Right lobe of liver (tissue), 6 donors: ENCODE measurements at regions not wholly inside any gene's neighbourhood (a gene's known extent, or its start where the extent isn't known, plus 50 kb on each side); places are given as distances from the start of the nearest gene placed in this dataset.

Experiments used
- ATAC-seq, 4 donors: fragments of 200-7000 bp; cut with Tn5 transposase; one replicate each; pipeline ENCODE4 v1.9.1; 2020; ENCODE audit warnings: mild to moderate bottlenecking in 4 of 4, moderate library complexity in 4 of 4
- DNase-seq, 3 donors: peaks; one replicate each; pipeline ENCODE4 v3.0.0-alpha.2; 2020
- H3K27ac ChIP-seq, 3 donors: fragments of 200-600 bp; one replicate each; pipeline ENCODE4 v1.8.0; 2022
- H3K27me3 ChIP-seq, 2 donors: fragments of 200-600 bp; one replicate each; pipeline ENCODE4 v1.8.0; 2022
- H3K36me3 ChIP-seq, 4 donors: fragments of 200-600 bp; sonication (generic) in 1 of 4; one replicate each; pipeline versions ENCODE4 v1.5.1 to v1.8.0; 2017 to 2022; ENCODE audit warnings: control low read depth in 1 of 4
- H3K4me1 ChIP-seq, 4 donors: fragments of 200-600 bp; sonication (generic) in 1 of 4; one replicate each; pipeline versions ENCODE4 v1.5.1 to v1.8.0; 2017 to 2022; ENCODE audit warnings: control low read depth in 1 of 4
- H3K4me3 ChIP-seq, 3 donors: fragments of 200-600 bp; one replicate each; pipeline ENCODE4 v1.8.0; 2022
- H3K9me3 ChIP-seq, 4 donors: fragments of 200-600 bp; sonication (generic) in 1 of 4; one replicate each; pipeline versions ENCODE4 v1.5.1 to v1.8.0; 2017 to 2022; ENCODE audit warnings: control low read depth in 1 of 4
- POLR2A ChIP-seq: fragments of 450-650 bp; IDR thresholded peaks from one replicate; pipeline ENCODE4 v1.6.1; 2017; ENCODE audit warnings: antibody characterized with exemption, mild to moderate bottlenecking
- WGBS: methylation state at CpG from one replicate; pipeline ENCODE4 v1.1.6; 2018; ENCODE audit warnings: low coverage, low lambda C conversion rate; ENCODE audit not compliant: insufficient coverage; ENCODE audit errors: missing lambda C conversion rate; 5-methylcytosine and 5-hydroxymethylcytosine counted together
- intact Hi-C, 2 donors: fragments of 100-400 bp; cut with DNase I; formaldehyde crosslinking; loops; one replicate each; pipeline versions ENCODE4 v1.11.2 to v1.14.1; 2022
- TF ChIP-seq, protein P1 (sequence below), 4 donors: fragments of 200-600 bp in 3 of 4; fragments of 450-650 bp in 1 of 4; IDR thresholded peaks; one replicate each; pipeline versions ENCODE4 v1.5.1 to v1.8.0; 2016 to 2022; ENCODE audit warnings: antibody characterized with exemption in 4 of 4, mild to moderate bottlenecking in 2 of 4
- donor health status: DM: no; HTN: yes; CAD: no.
- donor health status: DM: no; HTN: no; CAD: no.
- donor health status: DM: no; HTN: no; CAD: no.
- donor health status: DM: no; HTN: yes; CAD: no.
- donor health status: DM: no; HTN: yes; CAD: no.

GRCh38 chr11:104672897-104673296 is 225.4 kb downstream of the CASP12 start:
- Histone ChIP-seq H3K27ac (no peak overlapping the region), H3K27me3 (no peaks in the 10 kb centered on the region), H3K36me3 (no peaks in the 10 kb centered on the region), H3K9me3 (no peaks in the 10 kb centered on the region), H3K4me1 (no peaks in the 10 kb centered on the region), H3K4me3 (no peak overlapping the region)
- no peak for ATAC-seq
- intact Hi-C loops = no loop called here
- TF ChIP-seq POLR2A = no peak
- TF ChIP-seq, protein P1, sequence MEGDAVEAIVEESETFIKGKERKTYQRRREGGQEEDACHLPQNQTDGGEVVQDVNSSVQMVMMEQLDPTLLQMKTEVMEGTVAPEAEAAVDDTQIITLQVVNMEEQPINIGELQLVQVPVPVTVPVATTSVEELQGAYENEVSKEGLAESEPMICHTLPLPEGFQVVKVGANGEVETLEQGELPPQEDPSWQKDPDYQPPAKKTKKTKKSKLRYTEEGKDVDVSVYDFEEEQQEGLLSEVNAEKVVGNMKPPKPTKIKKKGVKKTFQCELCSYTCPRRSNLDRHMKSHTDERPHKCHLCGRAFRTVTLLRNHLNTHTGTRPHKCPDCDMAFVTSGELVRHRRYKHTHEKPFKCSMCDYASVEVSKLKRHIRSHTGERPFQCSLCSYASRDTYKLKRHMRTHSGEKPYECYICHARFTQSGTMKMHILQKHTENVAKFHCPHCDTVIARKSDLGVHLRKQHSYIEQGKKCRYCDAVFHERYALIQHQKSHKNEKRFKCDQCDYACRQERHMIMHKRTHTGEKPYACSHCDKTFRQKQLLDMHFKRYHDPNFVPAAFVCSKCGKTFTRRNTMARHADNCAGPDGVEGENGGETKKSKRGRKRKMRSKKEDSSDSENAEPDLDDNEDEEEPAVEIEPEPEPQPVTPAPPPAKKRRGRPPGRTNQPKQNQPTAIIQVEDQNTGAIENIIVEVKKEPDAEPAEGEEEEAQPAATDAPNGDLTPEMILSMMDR (IDR thresholded peaks at IDR 0.05) = no peak
- DNase-seq = no peak

GRCh38 chr11:104668797-104669463 is 229.3 kb downstream of the CASP12 start:
- no peaks in the 10 kb centered on the region for H3K4me1 ChIP-seq
- TF ChIP-seq, protein P1 (IDR thresholded peaks at IDR 0.05) = no peak
- no peak for TF ChIP-seq POLR2A
- DNase-seq (no peak), ATAC-seq (no peak)
- no peaks in the 10 kb centered on the region for H3K27me3 ChIP-seq
- 57% methylated on average over 5 of the region's 5 CpGs for WGBS
- intact Hi-C loops = no loop called here
- H3K9me3 ChIP-seq = no peaks in the 10 kb centered on the region
- no peak overlapping the region for H3K27ac ChIP-seq
- H3K36me3 ChIP-seq = no peaks in the 10 kb centered on the region
- H3K4me3 ChIP-seq = no peak overlapping the region

GRCh38 chr11:104666624-104667023 is 231.6 kb downstream of the CASP12 start:
- TF ChIP-seq, protein P1 (IDR thresholded peaks at IDR 0.05) = no peak
- no peak for TF ChIP-seq POLR2A
- WGBS = 38% methylated on average over 2 of the region's 2 CpGs
- no peaks in the 10 kb centered on the region for H3K27me3 ChIP-seq
- H3K4me1 ChIP-seq = no peaks in the 10 kb centered on the region
- DNase-seq (no peak), ATAC-seq (no peak)
- intact Hi-C loops = no loop called here
- H3K4me3 ChIP-seq = no peak overlapping the region
- H3K27ac ChIP-seq = no peak overlapping the region
- H3K36me3 ChIP-seq = no peaks in the 10 kb centered on the region
- H3K9me3 ChIP-seq = no peaks in the 10 kb centered on the region

DNA sequence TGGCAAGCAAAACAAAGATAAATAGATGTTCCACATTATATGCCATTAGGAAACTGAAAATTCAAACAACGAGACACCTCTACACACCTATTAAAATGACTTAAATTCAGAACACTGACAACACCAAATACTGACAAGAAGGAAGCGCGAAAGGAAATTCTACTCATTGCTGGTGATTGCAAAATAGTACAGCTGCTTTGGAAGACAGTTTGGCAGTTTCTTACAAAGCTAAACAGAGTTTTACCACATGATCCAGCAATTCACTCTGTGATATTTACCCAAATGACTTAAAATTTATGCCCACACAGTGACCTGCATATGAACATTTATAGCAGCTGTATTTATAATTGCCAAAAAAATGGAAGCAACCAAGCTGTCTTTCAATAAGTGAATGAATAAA is 232.6 kb downstream of the CASP12 start:
- WGBS = 32% methylated on average over 3 of the region's 3 CpGs
- no peak for TF ChIP-seq POLR2A
- TF ChIP-seq, protein P1 (IDR thresholded peaks at IDR 0.05) = no peak
- no peak overlapping the region for H3K4me3 ChIP-seq
- no peak overlapping the region for H3K27ac ChIP-seq
- H3K27me3 ChIP-seq = no peaks in the 10 kb centered on the region
- intact Hi-C loops = no loop called here
- DNase-seq = no peak
- H3K4me1 ChIP-seq = no peaks in the 10 kb centered on the region
- ATAC-seq = no peak
- H3K9me3 ChIP-seq = no peaks in the 10 kb centered on the region
- H3K36me3 ChIP-seq = no peaks in the 10 kb centered on the region
